ENCODE measurements at regions not wholly inside any gene's neighbourhood (a gene's known extent, or its start where the extent isn't known, plus 50 kb on each side); places are given as distances from the start of the nearest gene placed in this dataset.

- DNase-seq = no peak
- Histone ChIP-seq H3K27me3 (ENCODE audit: control insufficient read depth, insufficient read depth) (no peaks in the 10 kb centered on the region), H3K9me3 (ENCODE audit: control insufficient read depth, low read length) (no peaks in the 10 kb centered on the region), H3K27ac (ENCODE audit: low read length) (no peak overlapping the region), H3K4me3 (ENCODE audit: low read length) (no peak overlapping the region), H3K4me1 (ENCODE audit: control insufficient read depth, insufficient read depth, low read length) (no peaks in the 10 kb centered on the region)
- ATAC-seq = no peak
- 43% methylated on average over 2 of the region's 2 CpGs for WGBS
- intact Hi-C loops (cut with DNase I) = no loop called here
Measured at GRCh38 chr2:80893711-80894110, 589.2 kb upstream of the LRRTM1 start.

DNA sequence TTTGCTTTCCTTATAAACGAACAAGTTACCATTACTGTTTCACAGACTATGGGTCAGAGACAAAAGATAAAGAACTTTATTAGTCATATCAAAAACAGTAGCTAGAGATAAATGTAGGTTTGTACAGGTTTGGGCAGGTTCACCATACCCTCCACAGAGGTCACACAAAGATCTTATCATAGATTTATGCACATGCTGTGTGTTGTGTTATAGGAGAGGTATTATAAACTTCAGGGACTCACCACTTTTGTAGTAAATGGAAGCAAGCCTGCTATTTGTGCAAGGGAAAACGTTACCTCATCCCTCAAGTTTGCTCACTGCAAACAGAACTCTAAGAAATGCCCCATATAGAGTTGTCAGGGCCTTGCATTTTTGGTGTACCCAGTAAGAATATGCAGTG is 584.5 kb upstream of the LRRTM1 start:
- Histone ChIP-seq H3K4me3 (ENCODE audit: low read length) (no peak overlapping the region), H3K9me3 (ENCODE audit: control insufficient read depth, low read length) (no peaks in the 10 kb centered on the region), H3K27ac (ENCODE audit: low read length) (no peak overlapping the region), H3K27me3 (ENCODE audit: control insufficient read depth, insufficient read depth) (no peaks in the 10 kb centered on the region), H3K4me1 (ENCODE audit: control insufficient read depth, insufficient read depth, low read length) (no peaks in the 10 kb centered on the region)
- WGBS = 51% methylated on average over 2 of the region's 2 CpGs
- intact Hi-C loops (cut with DNase I) = no loop called here
- DNase-seq (no peak), ATAC-seq (no peak)

DNA sequence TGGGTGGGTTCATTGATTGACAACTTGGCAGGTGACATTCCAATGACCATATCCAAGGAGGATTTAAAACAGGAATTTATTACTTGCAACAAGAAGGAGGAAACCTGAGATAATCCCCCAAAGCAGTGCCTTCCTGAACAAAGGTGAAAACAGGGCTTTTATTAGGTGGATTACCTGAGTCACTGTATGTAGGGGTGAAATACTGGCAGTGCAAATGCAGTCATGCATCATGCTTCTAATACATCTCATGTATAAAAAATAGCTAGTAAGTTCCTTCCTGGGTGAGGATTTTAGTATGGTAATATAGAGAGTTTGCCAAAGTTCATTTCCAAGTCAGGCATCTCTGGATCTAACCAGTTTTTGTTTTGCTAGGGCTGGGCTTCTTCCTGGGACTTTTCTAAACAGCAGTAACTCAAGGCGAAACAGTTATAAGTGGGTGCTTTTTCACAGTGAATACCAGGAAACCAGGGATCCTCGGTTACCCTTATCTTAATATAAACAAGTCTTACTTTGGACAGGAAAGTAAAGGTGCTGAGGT is 583.4 kb upstream of the LRRTM1 start:
- intact Hi-C loops (cut with DNase I) = no loop called here
- no peak overlapping the region for H3K27ac ChIP-seq (ENCODE audit: low read length)
- ATAC-seq = no peak
- DNase-seq = no peak
- no peaks in the 10 kb centered on the region for H3K4me1 ChIP-seq (ENCODE audit: control insufficient read depth, insufficient read depth, low read length)
- H3K9me3 ChIP-seq (ENCODE audit: control insufficient read depth, low read length) = no peaks in the 10 kb centered on the region
- no peak overlapping the region for H3K4me3 ChIP-seq (ENCODE audit: low read length)
- WGBS = 45% methylated on average over 2 of the region's 2 CpGs
- no peaks in the 10 kb centered on the region for H3K27me3 ChIP-seq (ENCODE audit: control insufficient read depth, insufficient read depth)

GRCh38 chr2:80874374-80874773 is 569.8 kb upstream of the LRRTM1 start:
- intact Hi-C loops (cut with DNase I) = no loop called here
- no peak for DNase-seq

DNA sequence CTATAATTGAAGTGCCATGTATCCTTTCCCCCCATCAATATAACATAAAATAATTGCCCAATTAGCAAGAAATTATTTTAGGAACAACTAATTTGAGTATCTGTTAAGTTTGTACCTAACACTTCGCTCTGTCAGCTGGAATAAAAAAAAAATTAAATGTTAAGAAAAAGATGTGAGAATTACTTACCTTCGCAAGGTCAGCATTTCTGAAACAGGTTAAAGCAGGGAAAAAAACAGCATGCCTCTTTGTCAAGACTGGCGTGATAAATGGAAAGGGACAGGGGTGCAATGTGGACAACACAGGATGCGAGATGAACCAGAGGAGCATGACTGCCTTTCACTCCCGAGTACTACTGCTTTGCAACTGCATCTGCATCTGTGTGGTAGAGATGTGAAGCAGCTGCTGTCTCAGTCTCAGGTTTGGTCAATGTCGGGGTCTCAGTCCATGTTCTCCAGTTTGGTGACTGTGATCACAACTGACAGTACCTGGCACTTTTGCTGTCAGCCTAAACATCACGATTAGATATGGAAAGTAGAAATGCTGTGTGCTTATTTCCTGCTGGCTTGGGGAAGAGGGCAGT is 565.4 kb upstream of the LRRTM1 start:
- ATAC-seq = no peak
- Histone ChIP-seq H3K27me3 (ENCODE audit: control insufficient read depth, insufficient read depth) (no peaks in the 10 kb centered on the region), H3K4me1 (ENCODE audit: control insufficient read depth, insufficient read depth, low read length) (no peaks in the 10 kb centered on the region), H3K4me3 (ENCODE audit: low read length) (no peak overlapping the region), H3K9me3 (ENCODE audit: control insufficient read depth, low read length) (no peaks in the 10 kb centered on the region), H3K27ac (ENCODE audit: low read length) (no peak overlapping the region)
- no peak for DNase-seq
- WGBS = 68% methylated on average over 7 of the region's 7 CpGs
- intact Hi-C loops (cut with DNase I) = no loop called here

More at GRCh38 chr2:80874374-80874773, 569.8 kb upstream of the LRRTM1 start:
- ATAC-seq = no peak
- Histone ChIP-seq H3K4me3 (ENCODE audit: low read length) (no peak overlapping the region), H3K9me3 (ENCODE audit: control insufficient read depth, low read length) (no peaks in the 10 kb centered on the region), H3K27me3 (ENCODE audit: control insufficient read depth, insufficient read depth) (no peaks in the 10 kb centered on the region), H3K27ac (ENCODE audit: low read length) (no peak overlapping the region), H3K4me1 (ENCODE audit: control insufficient read depth, insufficient read depth, low read length) (no peaks in the 10 kb centered on the region)
- 61% methylated on average over 2 of the region's 2 CpGs for WGBS

GRCh38 chr2:80863147-80863714 is 558.7 kb upstream of the LRRTM1 start:
- H3K4me3 ChIP-seq (ENCODE audit: low read length) = no peak overlapping the region
- H3K27ac ChIP-seq (ENCODE audit: low read length) = no peak overlapping the region
- intact Hi-C loops (cut with DNase I) = no loop called here
- DNase-seq = no peak
- 91% methylated on average over 4 of the region's 4 CpGs for WGBS
- no peaks in the 10 kb centered on the region for H3K9me3 ChIP-seq (ENCODE audit: control insufficient read depth, low read length)
- no peaks in the 10 kb centered on the region for H3K27me3 ChIP-seq (ENCODE audit: control insufficient read depth, insufficient read depth)
- no peak for ATAC-seq
- no peaks in the 10 kb centered on the region for H3K4me1 ChIP-seq (ENCODE audit: control insufficient read depth, insufficient read depth, low read length)

DNA sequence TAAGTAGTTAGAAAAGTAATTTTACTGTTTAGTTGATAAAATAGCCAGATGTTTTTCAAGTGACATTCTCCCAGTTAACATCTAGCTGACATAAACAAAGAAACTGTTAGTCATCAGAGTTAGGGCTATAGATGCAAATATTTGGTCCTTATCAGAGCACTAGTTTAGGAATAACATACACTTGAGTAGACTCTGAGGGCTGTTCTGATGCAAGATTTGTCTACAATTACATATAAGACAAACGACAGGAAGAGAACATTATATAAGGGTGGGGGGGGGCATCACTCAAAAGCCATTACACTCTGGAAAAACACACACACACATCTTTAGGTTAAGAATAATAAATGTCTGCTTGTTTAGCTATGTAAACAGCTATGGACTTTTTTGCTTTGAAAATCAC is 554.4 kb upstream of the LRRTM1 start:
- Histone ChIP-seq H3K27ac (ENCODE audit: low read length) (no peak overlapping the region), H3K4me3 (ENCODE audit: low read length) (no peak overlapping the region), H3K27me3 (ENCODE audit: control insufficient read depth, insufficient read depth) (no peaks in the 10 kb centered on the region), H3K9me3 (ENCODE audit: control insufficient read depth, low read length) (no peaks in the 10 kb centered on the region), H3K4me1 (ENCODE audit: control insufficient read depth, insufficient read depth, low read length) (no peaks in the 10 kb centered on the region)
- DNase-seq (no peak), ATAC-seq (no peak)
- 16% methylated on average over 1 of the region's 1 CpG for WGBS
- intact Hi-C loops (cut with DNase I) = no loop called here

- no peaks in the 10 kb centered on the region for H3K9me3 ChIP-seq (ENCODE audit: control insufficient read depth, low read length)
- intact Hi-C loops (cut with DNase I) = no loop called here
- ATAC-seq (no peak), DNase-seq (no peak)
- no peak overlapping the region for H3K27ac ChIP-seq (ENCODE audit: low read length)
- H3K27me3 ChIP-seq (ENCODE audit: control insufficient read depth, insufficient read depth) = no peaks in the 10 kb centered on the region
- H3K4me3 ChIP-seq (ENCODE audit: low read length) = no peak overlapping the region
- no peaks in the 10 kb centered on the region for H3K4me1 ChIP-seq (ENCODE audit: control insufficient read depth, insufficient read depth, low read length)
Measured at GRCh38 chr2:80856227-80856626, 551.7 kb upstream of the LRRTM1 start.

DNA sequence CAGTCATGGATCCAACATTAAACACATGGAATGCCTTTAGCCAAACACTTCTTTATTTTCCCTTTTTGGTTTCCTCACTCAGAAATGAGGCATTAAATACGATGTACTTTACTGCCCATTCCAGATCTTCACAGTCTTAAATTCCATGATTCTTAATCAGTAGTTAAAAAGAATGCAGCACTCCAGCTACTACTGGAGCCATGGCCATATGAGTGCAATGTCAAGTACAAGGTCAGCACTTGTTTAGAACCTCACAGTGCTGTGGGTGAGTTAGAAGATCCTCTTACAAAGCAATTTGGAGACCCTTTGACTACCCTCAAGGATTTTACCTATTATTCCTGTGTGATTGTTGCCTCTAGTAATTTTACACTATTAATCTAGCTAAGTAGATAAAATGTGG is 550.3 kb upstream of the LRRTM1 start:
- Histone ChIP-seq H3K27ac (ENCODE audit: low read length) (no peak overlapping the region), H3K4me1 (ENCODE audit: control insufficient read depth, insufficient read depth, low read length) (no peaks in the 10 kb centered on the region), H3K9me3 (ENCODE audit: control insufficient read depth, low read length) (no peaks in the 10 kb centered on the region), H3K27me3 (ENCODE audit: control insufficient read depth, insufficient read depth) (no peaks in the 10 kb centered on the region), H3K4me3 (ENCODE audit: low read length) (no peak overlapping the region)
- intact Hi-C loops (cut with DNase I) = no loop called here
- ATAC-seq = no peak
- 48% methylated on average over 1 of the region's 1 CpG for WGBS
- no peak for DNase-seq

- DNase-seq (no peak), ATAC-seq (no peak)
- WGBS = 47% methylated on average over 2 of the region's 2 CpGs
- intact Hi-C loops (cut with DNase I) = no loop called here
- Histone ChIP-seq H3K27ac (ENCODE audit: low read length) (no peak overlapping the region), H3K4me1 (ENCODE audit: control insufficient read depth, insufficient read depth, low read length) (no peaks in the 10 kb centered on the region), H3K9me3 (ENCODE audit: control insufficient read depth, low read length) (no peaks in the 10 kb centered on the region), H3K27me3 (ENCODE audit: control insufficient read depth, insufficient read depth) (no peaks in the 10 kb centered on the region), H3K4me3 (ENCODE audit: low read length) (no peak overlapping the region)
Measured at GRCh38 chr2:80852808-80853139, 548.2 kb upstream of the LRRTM1 start.

GRCh38 chr2:80852079-80852807 is 547.7 kb upstream of the LRRTM1 start:
- WGBS = 67% methylated on average over 4 of the region's 4 CpGs
- H3K4me1 ChIP-seq (ENCODE audit: control insufficient read depth, insufficient read depth, low read length) = no peaks in the 10 kb centered on the region
- ATAC-seq (no peak), DNase-seq (no peak)
- H3K27ac ChIP-seq (ENCODE audit: low read length) = no peak overlapping the region
- intact Hi-C loops (cut with DNase I) = no loop called here
- H3K27me3 ChIP-seq (ENCODE audit: control insufficient read depth, insufficient read depth) = no peaks in the 10 kb centered on the region
- H3K9me3 ChIP-seq (ENCODE audit: control insufficient read depth, low read length) = no peaks in the 10 kb centered on the region
- no peak overlapping the region for H3K4me3 ChIP-seq (ENCODE audit: low read length)
